Endothelial cell of umbilical vein (primary cell): ENCODE measurements at regions not wholly inside any gene's neighbourhood (a gene's known extent, or its start where the extent isn't known, plus 50 kb on each side); places are given as distances from the start of the nearest gene placed in this dataset.

ENCODE experiments used
- BruUV-seq: library from RNA; stranded (reverse); fragments of 400-500 nt; replicated peaks from 2 replicates; lab custom pipeline; 2021; lab: Mats Ljungman, UMichigan
- CTCF ChIA-PET: fragments of 300-600, 350-600 bp; sonication (Branson Sonifier 250); formaldehyde crosslinking; loops from one replicate; lab custom pipeline; 2021; ENCODE audit warnings: antibody characterized with exemption, inconsistent platforms; lab: Charles Lee
- POLR2A ChIA-PET: fragments of 300-600, 350-600 bp; sonication (Branson Sonifier 250); formaldehyde crosslinking; loops from one replicate; lab custom pipeline; 2021; ENCODE audit warnings: antibody characterized with exemption, inconsistent platforms; lab: Charles Lee
- DNase-seq: peaks from one replicate; pipeline ENCODE4 v3.0.0-alpha.2; 2011; ENCODE audit warnings: low read depth, low spot score
- FAIRE-seq: peaks from 2 replicates; lab custom pipeline; 2011; peaks lifted over from hg19 to GRCh38; lab: Jason Lieb, UNC
- H2AFZ ChIP-seq: 2 replicates; pipeline ENCODE4 v1.6.0; 2012; ENCODE audit warnings: low read depth, low read length, control low read depth, inconsistent platforms
- H3K27ac ChIP-seq: 2 replicates; pipeline ENCODE4 v1.5.1; 2011; ENCODE audit warnings: low read depth, mild to moderate bottlenecking, control low read depth, low read length, moderate library complexity; ENCODE audit not compliant: insufficient read depth
- H3K27me3 ChIP-seq, 2 experiments: 2 replicates each; pipeline versions ENCODE4 v1.6.0 to v1.6.1; 2011; ENCODE audit warnings: low read length in 2 of 2, mixed read lengths in 1 of 2; ENCODE audit not compliant: control insufficient read depth in 2 of 2, insufficient read depth in 2 of 2
- H3K36me3 ChIP-seq, 2 experiments: 2 replicates in 1 of 2; 3 replicates in 1 of 2; pipeline ENCODE4 v1.5.1; 2011; ENCODE audit warnings: low read length in 2 of 2, mild to moderate bottlenecking in 1 of 2, moderate library complexity in 1 of 2; ENCODE audit not compliant: control insufficient read depth in 2 of 2, insufficient read depth in 2 of 2; ENCODE audit errors: extremely low read depth in 1 of 2
- H3K4me1 ChIP-seq: 3 replicates; pipeline ENCODE4 v1.5.1; 2011; ENCODE audit warnings: mild to moderate bottlenecking, low read length; ENCODE audit not compliant: control insufficient read depth, insufficient read depth; ENCODE audit errors: extremely low read depth
- H3K4me2 ChIP-seq: 2 replicates; pipeline ENCODE4 v1.6.1; 2011; ENCODE audit warnings: low read length, control low read depth, mixed read lengths; ENCODE audit not compliant: insufficient read depth
- H3K4me3 ChIP-seq, 3 experiments: fragments of 200-600 bp in 1 of 3; sonication (generic), shearing (Covaris generic) in 1 of 3; replicated peaks in 1 of 3; 2 replicates each; pipeline ENCODE4 v1.5.1; 2011 to 2016; ENCODE audit warnings: control low read depth in 3 of 3, low read length in 3 of 3, mild to moderate bottlenecking in 2 of 3, inconsistent platforms in 1 of 3, low read depth in 1 of 3, moderate library complexity in 1 of 3; ENCODE audit not compliant: insufficient read depth in 1 of 3
- H3K79me2 ChIP-seq: 2 replicates; pipeline ENCODE4 v1.6.0; 2012; ENCODE audit warnings: low read length, inconsistent platforms; ENCODE audit not compliant: control insufficient read depth, insufficient read depth
- H3K9ac ChIP-seq: replicated peaks from 2 replicates; pipeline ENCODE3; 2011; ENCODE audit warnings: low read length, control low read depth; ENCODE audit not compliant: insufficient read depth; ENCODE audit errors: extremely low read depth
- H3K9me1 ChIP-seq: replicated peaks from 3 replicates; pipeline ENCODE4 v1.6.0; 2011; ENCODE audit warnings: mild to moderate bottlenecking, low read length; ENCODE audit not compliant: control insufficient read depth, insufficient read depth; ENCODE audit errors: extremely low read depth
- H3K9me3 ChIP-seq: replicated peaks from 2 replicates; pipeline ENCODE4 v1.5.1; 2012; ENCODE audit warnings: low read length, inconsistent platforms; ENCODE audit not compliant: control insufficient read depth, insufficient read depth
- H4K20me1 ChIP-seq: replicated peaks from 2 replicates; pipeline ENCODE3; 2011; ENCODE audit warnings: mild to moderate bottlenecking, low read length; ENCODE audit not compliant: control insufficient read depth, insufficient read depth; ENCODE audit errors: extremely low read depth
- EZH2 ChIP-seq: IDR thresholded peaks from 2 replicates; pipeline ENCODE4 v1.6.1; 2012; ENCODE audit warnings: borderline replicate concordance, low read depth, mild to moderate bottlenecking, moderate library complexity, low read length, inconsistent platforms; ENCODE audit not compliant: severe bottlenecking
- FOS ChIP-seq: IDR thresholded peaks from 2 replicates; pipeline ENCODE4 v1.6.1; 2011; ENCODE audit warnings: mild to moderate bottlenecking, low read length, moderate library complexity, borderline replicate concordance; ENCODE audit not compliant: insufficient read depth
- GATA2 ChIP-seq: IDR thresholded peaks from 2 replicates; pipeline ENCODE4 v1.7.0; 2011; ENCODE audit warnings: low read depth, mild to moderate bottlenecking, moderate library complexity, mixed read lengths, low read length; ENCODE audit not compliant: insufficient read length, insufficient read depth
- MAX ChIP-seq: IDR thresholded peaks from 2 replicates; pipeline ENCODE4 v1.6.1; 2011; ENCODE audit not compliant: insufficient read depth, insufficient read length
- MYC ChIP-seq: IDR thresholded peaks from one replicate; pipeline ENCODE4 v1.6.1; 2011; ENCODE audit warnings: mild to moderate bottlenecking, low read depth, low read length
- POLR2A ChIP-seq: IDR thresholded peaks from 2 replicates; pipeline ENCODE4 v1.6.1; 2012; ENCODE audit warnings: low read depth, mild to moderate bottlenecking, control low read depth, low read length
- POLR2AphosphoS5 ChIP-seq: IDR thresholded peaks from 2 replicates; pipeline ENCODE4 v1.6.1; 2012; ENCODE audit warnings: low read depth, mild to moderate bottlenecking, control low read depth, low read length, moderate library complexity; ENCODE audit not compliant: insufficient read depth
- dilution Hi-C: fragments of 300-500 bp; cut with MboI; formaldehyde crosslinking; loops from one replicate; pipeline ENCODE4 v1.15.0; 2019; ENCODE audit warnings: low sequenced_read_pairs; ENCODE audit not compliant: extremely low pct_ligation_motif_present
- intact Hi-C: fragments of 100-400 bp; cut with micrococcal nuclease; formaldehyde crosslinking; loops from one replicate; pipeline ENCODE4 v1.10.0; 2022

DNA sequence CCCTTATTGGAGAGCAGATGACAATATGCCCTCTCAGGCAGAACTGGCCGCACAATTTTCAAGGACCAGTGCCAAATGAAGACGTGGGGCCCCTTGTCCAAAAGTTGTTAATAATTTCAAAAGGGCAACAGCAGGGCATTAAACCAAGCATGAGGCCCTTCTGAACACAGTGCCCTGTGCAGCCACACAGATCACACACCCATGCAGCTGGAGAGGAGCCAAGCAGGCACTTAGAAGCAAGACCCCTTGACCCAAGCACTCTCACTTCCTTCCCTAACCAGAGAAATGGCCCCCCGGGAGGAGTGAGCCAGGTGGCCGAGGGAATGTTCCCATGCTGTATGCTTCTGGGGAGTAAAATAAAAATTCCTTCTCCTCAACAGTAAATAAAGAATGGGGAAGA is 114.0 kb upstream of the TMPO start:
- Histone ChIP-seq H3K9me3 (no peaks in the 10 kb centered on the region), H3K27ac (peak overlapping the region; percentile 1), H3K27me3 (no peaks in the 10 kb centered on the region), H3K4me1 (peaks cover 48% of the 10 kb centered on the region), H3K4me2 (peak overlapping the region; percentile 3), H2AFZ (no peak overlapping the region), H3K79me2 (no peaks in the 10 kb centered on the region), H3K4me3 (no peak overlapping the region), H4K20me1 (no peaks in the 10 kb centered on the region), H3K9me1 (no peaks in the 10 kb centered on the region), H3K9ac (no peak overlapping the region), H3K36me3 (no peaks in the 10 kb centered on the region)
- TF ChIP-seq GATA2 (peak; percentile 11), POLR2AphosphoS5 (peak; percentile 52), POLR2A (no peak), EZH2 (no peak)
- dilution Hi-C loops (no loop called here), intact Hi-C loops (no loop called here)
- peak; percentile 75 for FAIRE-seq
- no TSS peak for BruUV-seq
- DNase-seq = peak; percentile 70
- ChIA-PET CTCF (interaction anchor here (0.5 to 1.8 kb wide), 3 partner anchors 16 to 108 kb away, joined by 3 to 7 read pairs (median 7); no protein-coding TSS in a partner anchor), POLR2A (interaction anchor here (1.2 kb wide), 1 partner anchor 17 kb away, joined by 3 read pairs; no protein-coding TSS in a partner anchor)

DNA sequence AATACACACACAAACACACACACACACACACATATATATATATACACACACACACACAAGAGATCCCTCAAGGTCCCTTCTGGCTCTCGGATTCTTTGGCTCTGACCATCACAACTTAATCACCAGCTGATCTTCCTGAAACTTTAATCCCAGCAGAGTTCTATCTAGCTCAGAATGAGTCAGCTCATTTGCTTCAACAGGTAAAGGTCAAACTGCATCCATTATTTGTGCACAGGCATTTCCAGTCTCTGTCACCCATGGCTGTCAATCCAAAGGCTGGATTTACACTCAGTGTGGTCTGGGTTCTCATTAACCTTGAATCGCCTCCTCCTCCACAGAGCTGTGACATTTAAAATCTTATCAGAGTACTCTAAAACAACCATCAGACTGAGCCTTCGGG is 113.3 kb upstream of the TMPO start:
- H3K27ac ChIP-seq = no peak overlapping the region
- no peaks in the 10 kb centered on the region for H3K27me3 ChIP-seq
- peaks cover 48% of the 10 kb centered on the region for H3K4me1 ChIP-seq
- FAIRE-seq (peak; percentile 55), DNase-seq (no peak)
- H3K79me2 ChIP-seq = no peaks in the 10 kb centered on the region
- TF ChIP-seq POLR2AphosphoS5 (no peak), EZH2 (no peak), FOS (peak; percentile 15), MAX (no peak), MYC (no peak)
- ChIA-PET CTCF (interaction anchor here (1.2 to 1.8 kb wide), 2 partner anchors 15 to 22 kb away, joined by 3 to 7 read pairs; no protein-coding TSS in a partner anchor), POLR2A (interaction anchor here (1.2 kb wide), 1 partner anchor 16 kb away, joined by 3 read pairs; no protein-coding TSS in a partner anchor)
- H3K9me1 ChIP-seq = no peaks in the 10 kb centered on the region
- H3K9ac ChIP-seq = no peak overlapping the region
- H4K20me1 ChIP-seq = no peaks in the 10 kb centered on the region
- no TSS peak for BruUV-seq
- no peaks in the 10 kb centered on the region for H3K9me3 ChIP-seq
- H3K4me3 ChIP-seq = no peak overlapping the region
- intact Hi-C loops = no loop called here
- no peak overlapping the region for H3K4me2 ChIP-seq
- no peak overlapping the region for H2AFZ ChIP-seq
- no peaks in the 10 kb centered on the region for H3K36me3 ChIP-seq
- dilution Hi-C loops = no loop called here
